Cerebellar cortex (tissue), 1 donor: ENCODE measurements at regions not wholly inside any gene's neighbourhood (a gene's known extent, or its start where the extent isn't known, plus 50 kb on each side); places are given as distances from the start of the nearest gene placed in this dataset.
"Not testable (repeated sequence)": the region's sequence is repeated elsewhere in the genome, so short reads cannot be mapped to it uniquely, and the experiment has no call there.

Experiments used
- DNase-seq: peaks from one replicate; pipeline ENCODE4 v3.0.0-alpha.2; 2015; ENCODE audit warnings: low spot score

- no peak for DNase-seq
Measured at GRCh38 chr2:125224830-125225229, 1199.7 kb downstream of the CNTNAP5 start.

DNA sequence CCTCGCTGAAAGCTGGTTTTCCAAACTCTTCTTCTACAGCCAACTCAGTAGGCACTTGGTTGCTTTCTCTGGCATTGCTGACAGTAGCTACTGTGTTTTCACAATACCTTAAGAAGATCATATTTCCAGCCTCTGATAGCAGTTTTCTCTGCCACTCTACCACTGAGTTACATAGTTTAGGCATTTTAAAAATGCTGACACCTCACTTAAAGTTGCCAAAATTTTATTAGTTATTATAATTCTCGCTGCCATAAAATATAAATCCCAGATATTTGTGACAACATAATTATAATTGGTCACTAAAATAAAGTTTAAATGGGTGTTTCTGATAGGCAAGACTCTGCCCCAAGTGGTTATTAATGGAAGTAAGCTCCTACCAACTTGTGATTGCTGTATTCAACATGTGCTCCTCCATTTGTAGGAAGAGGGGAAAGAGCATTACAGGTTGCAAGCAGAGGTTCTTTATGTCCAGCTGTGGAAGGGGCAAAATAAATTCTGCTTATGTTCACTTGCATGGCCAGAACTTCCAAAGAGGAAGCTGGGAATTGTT, 1202.8 kb downstream of the CNTNAP5 start:
- no peak for DNase-seq

DNA sequence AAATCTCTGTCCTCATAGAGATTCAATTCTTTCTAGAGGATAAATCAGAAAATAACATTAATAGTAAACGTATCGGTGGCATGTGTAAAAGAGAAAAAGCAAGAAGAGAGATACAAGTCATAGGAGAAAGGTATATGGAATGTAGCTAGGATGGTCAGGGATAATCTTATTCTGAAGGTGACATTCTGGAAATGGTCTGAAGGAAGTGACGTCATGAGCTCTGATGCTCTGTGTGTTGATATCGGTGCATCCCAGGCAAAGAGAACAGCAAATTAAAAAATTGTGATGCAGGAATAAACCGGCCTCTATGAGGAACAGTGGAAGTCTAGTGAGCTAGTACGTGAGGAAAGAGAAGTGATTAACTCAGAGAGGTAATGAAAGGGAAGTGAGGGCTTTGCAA, 1215.8 kb downstream of the CNTNAP5 start:
- no peak for DNase-seq

GRCh38 chr2:125243074-125243473, 1218.0 kb downstream of the CNTNAP5 start:
- no peak for DNase-seq

DNA sequence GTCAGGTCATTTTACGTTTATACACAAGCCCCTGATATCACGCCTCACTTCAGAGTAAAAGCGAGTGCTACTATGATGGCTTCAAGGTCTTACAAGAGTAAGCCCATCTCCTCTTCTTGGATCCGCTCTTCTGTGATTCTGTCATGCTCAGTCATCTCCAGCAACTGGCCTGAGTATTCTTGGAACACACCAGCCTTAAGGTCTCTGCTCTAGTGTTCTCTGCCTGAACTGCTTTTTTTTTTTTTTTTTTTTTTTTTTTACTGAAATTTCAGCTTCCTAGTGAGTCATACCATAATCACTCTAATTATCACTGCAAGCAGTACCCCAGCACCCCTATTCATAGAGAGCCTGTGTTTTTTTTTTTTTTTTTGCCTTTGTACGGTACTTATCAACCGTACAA, 1228.9 kb downstream of the CNTNAP5 start:
- DNase-seq = no peak

DNA sequence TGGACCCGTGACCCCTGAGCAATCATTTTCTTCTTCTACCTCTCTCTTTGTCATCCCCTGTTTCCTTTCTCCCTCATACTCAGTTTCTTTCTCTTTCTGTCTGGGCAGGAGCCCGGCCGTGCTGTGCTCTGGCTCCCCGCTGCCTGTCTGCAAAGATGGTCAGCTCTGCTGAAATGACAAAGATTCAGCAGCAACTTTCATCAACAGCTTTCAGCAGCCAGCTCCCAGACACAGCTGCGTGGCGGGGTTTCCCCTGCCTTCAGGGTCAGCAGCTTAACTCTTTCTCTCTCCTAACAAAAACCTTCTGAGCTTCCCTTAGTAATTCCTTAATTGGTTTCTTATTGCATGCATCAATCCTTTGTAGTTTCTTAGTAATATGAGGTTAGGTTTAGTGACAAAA, 1234.4 kb downstream of the CNTNAP5 start:
- DNase-seq = no peak

DNA sequence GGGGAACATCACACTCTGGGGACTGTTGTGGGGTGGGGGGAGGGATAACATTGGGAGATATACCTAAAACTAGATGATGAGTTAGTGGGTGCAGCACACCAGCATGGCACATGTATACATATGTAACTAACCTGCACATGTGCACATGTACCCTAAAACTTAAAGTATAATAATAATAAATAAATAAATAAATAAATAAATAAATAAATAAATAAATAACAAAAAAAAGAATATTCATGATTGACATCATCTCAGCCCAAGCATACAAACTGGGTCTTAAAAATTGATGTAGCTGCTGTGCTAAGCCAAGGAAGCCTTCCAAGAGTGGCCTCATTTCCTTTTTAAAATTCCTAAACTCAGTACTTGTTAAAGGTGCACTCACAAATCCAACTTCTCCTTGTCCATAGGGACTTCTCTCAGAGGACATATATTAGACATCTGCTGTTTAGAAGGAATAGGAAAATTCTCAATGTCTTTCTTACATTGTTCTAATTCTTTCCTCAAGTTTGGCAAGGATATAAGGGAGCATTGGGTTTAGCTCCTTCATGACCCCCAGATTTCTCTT, 1235.4 kb downstream of the CNTNAP5 start:
- not testable (repeated sequence) for DNase-seq

DNA sequence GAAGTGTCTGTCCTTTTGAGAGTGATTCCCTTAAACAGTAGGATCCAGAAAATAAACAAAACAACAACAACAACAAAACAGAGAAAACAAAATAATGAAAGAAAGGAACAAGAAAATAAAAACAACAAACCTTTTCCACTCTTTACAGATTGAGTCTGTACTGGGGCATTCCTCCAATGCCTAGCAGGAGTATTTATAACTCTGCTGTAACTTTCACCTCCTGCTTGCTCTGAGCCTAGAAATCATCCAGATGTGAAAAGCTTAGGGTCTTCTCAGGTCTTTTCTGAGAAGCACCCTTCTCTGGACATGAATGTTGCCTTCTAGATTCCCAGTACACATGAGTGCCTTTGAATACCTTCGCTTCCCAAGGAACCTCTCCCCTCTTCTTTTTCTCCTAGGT, 1239.4 kb downstream of the CNTNAP5 start:
- DNase-seq = no peak

DNA sequence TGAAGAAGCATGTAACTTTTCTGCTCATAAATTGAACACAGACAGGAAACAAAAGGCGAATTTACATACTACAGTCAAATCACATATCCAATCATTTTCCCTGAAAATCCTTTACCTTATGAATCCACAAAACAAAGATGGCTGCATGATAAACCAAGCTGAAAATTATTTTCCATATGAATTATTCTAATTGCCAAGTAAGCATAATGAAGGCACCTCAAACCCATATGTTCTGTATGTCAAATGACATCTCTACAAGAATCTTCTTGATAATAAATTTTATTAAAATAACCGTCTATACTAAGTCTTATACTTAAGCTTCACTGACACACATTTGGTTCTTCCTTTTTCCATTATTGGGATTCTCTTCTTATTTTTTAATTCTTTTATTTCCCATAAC, 1242.6 kb downstream of the CNTNAP5 start:
- no peak for DNase-seq

- DNase-seq = no peak
Measured at GRCh38 chr2:125272651-125273050, 1247.6 kb downstream of the CNTNAP5 start.

- no peak for DNase-seq
Measured at GRCh38 chr2:125274718-125275117, 1249.6 kb downstream of the CNTNAP5 start.

DNA sequence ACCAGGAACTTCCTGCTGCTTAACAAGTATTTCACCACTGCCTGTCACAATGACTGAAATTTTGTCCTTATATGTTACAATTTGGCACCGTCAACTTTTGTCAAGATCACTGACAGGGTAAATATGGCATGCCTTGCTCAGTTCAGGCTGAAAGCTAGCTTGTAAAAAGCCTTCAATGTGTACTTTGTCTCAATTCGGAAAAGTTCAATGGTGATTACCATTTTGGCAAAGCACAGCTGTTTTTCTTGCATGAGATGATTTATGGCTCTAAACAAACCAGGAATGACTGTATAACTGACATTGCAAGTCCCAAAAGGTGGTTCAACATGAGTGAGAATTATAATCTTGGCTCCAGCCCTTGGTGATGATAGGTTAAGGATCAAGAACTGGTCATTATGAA, 1255.2 kb downstream of the CNTNAP5 start:
- no peak for DNase-seq

GRCh38 chr2:125281242-125281641, 1256.2 kb downstream of the CNTNAP5 start:
- no peak for DNase-seq

DNA sequence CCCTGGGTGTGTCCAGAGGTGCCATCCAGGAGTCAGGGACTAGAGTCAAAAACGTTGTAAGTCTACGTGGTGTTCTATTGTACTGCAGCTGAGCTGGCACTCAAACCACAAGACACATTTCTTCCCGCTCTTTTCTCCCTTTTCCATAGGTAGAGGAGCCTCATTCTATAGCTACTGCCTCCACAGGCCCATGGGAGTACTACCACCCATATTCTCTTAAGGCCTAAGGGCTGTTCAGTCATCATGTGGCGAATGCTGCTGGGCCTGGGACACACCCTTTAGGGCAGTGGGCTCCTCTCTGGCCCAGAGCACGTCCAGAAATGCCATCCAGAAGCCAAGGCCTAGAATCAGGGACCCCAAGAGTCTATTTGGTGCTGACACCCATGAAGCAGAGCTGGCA, 1271.7 kb downstream of the CNTNAP5 start:
- DNase-seq = no peak

- no peak for DNase-seq
Measured at GRCh38 chr2:125310657-125311364, 1285.7 kb downstream of the CNTNAP5 start.

DNA sequence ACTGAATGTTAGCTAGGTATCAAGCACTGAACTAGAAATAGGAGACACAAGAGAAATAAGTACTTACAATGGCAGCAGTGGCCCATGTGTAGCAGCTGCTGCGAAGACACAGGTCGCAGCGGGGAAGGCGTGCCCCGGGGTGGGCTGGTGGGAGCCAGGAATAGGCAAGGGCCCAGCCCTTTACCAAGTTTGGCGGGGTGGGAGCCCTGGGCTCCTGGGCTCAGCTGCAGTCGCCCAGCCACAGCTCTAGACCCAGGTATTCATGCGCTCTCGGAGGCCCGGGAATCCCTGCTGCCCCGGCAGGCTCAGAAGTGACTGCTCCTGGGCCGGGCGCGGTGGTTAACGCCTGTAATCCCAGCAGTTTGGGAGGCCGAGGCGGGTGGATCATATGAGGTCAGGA, 1287.3 kb downstream of the CNTNAP5 start:
- no peak for DNase-seq

DNA sequence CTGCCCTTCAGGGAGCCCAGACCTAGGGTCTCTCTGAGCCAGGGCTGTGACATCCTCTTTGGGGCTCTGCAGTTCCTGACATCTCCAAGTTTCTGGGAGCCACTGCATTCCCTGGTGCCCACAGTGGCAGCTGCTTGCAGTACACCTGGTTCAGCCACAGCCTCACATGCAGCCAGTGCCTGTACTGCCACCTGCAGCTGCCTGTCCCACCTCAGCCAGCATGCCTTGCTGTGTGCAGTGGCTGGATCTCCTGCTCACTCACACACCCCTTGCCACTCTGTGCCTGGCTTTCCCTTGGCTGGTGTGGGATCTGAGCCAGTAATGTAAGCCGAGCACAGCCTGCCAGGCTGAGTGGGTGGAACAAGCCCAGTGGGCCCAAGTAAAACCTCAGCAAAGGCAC, 1288.7 kb downstream of the CNTNAP5 start:
- DNase-seq = no peak

DNA sequence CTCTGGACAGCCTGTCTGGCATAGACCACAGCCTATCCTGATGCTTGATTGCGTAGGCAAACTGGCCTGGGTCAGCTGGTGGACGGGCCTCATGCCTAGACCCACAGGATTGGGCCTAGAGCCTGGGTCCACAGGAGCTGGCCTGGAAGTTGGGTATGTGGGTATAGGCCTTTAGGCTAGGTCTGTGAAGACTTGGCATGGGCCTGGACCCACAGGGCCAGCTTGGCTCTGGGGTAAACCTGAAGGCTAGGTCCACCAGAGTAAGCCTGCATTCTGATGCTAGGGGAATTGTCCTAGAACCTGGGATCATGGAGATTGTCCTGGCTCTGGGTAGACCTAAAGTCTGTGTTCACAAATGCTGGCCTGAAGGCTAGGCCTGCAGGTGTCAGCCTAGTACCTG, 1293.7 kb downstream of the CNTNAP5 start:
- no peak for DNase-seq

DNA sequence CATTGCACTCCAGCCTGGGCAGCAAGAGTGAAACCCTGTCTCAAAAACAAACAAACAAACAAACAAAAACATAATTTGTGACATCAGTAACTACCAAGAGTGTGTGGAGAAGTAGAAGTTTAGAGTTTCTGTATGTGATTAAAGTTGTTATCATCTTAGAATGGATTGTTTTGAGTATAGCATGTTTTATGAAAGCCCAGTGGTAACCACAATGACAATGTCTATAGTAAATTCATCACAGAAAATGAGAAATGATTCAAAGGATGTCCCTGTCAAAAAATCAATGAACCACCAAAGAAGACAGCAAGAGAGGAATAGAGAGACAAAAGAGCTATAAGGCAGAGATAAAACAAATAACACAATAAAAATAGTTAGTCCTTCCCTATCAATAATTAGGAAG, 1299.2 kb downstream of the CNTNAP5 start:
- DNase-seq = no peak

DNA sequence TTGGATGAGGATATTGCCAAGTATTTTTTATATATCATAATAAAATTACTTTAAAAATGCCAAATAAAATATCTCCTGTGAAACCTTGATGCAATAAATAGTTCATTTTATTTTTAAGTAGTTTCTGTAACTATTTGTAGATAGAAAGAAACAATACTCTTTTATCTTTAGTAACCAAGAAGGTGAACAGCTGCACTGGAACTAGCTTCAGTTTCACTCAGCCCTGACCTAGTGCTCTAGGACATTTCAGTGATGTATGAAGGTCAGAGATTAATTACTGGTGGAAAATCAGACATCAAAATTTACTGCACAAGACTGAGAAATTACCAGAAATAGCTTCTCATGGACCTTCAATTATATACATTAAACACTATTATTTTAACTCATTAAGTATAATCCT, 1305.0 kb downstream of the CNTNAP5 start:
- no peak for DNase-seq

GRCh38 chr2:125341353-125341752, 1314.6 kb upstream of the GYPC start:
- no peak for DNase-seq

- not testable (repeated sequence) for DNase-seq
Measured at GRCh38 chr2:125353542-125353941, 1302.4 kb upstream of the GYPC start.

DNA sequence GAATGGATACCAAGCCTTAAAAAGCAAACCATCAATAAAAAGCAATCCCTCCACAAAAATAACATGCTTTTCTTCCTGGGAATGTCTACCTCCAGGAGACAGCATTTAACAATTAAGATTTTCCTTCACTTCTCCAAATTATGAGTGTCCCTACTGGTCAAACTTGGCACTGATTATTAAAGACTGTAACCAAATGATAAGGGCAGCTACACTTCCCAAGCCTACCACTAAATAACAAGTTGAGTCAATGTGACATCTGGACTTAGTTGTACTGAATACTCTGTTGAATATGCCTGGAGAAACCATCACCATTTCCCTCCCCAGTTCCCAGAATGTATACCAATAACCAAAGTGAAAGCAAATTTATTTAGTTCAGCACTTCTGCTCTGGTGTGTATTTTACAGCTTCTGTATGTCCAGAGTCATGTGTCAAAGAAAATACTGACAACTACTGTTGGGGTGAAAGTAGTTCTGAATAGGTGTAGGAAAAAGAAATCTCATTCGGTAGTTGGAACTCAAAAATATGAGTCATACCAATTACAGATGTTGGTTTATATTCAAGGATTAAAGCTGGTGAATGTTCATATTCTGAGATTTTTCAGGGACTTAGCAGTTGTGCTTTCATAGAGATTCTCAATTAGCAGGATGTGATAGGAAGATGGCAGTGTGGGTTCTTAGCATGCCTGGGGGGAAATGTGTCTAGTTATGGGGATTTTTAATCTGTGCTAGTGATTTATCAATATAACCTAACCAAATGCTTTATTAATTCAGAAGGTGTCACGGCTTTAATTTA, 1291.6 kb upstream of the GYPC start:
- DNase-seq = no peak
